ENCODE measurements at regions not wholly inside any gene's neighbourhood (a gene's known extent, or its start where the extent isn't known, plus 50 kb on each side); places are given as distances from the start of the nearest gene placed in this dataset.

DNA sequence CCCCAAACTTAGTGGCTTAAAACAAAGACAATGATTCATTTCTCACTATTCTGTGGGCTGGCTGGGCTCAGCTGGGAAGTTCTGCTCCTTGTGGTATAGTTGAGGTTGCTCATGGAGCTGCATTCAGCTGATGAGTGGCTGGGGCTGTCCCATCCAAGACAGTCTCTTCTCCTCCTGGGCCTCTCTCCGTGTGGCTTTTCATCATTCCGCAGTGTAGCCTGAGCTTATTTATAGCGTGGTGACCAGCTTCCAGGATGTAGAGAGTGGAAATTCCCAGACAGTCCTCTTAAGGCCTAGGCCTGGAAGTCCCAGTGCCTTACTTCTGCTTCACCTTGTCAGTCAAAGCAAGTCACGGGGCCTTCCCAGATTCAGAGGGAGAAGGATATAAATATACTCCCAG is 136.7 kb upstream of the DAZL start:
- ChIA-PET POLR2A (no interaction called here), CTCF (no interaction called here)
- no peak for DNase-seq (ENCODE audit: extremely low spot score)
- TF ChIP-seq ZNF384 (IDR thresholded peaks at IDR 0.05), result no peak
- no peak for TF ChIP-seq LEF1 (IDR thresholded peaks at IDR 0.05; ENCODE audit: borderline replicate concordance)
- no peak for TF ChIP-seq ARNT (IDR thresholded peaks at IDR 0.05)
- TF ChIP-seq L3MBTL2 (conservative IDR thresholded peaks at IDR 0.05), result no peak

- CTCF ChIA-PET, result no interaction called here
- TF ChIP-seq CTBP1 (IDR thresholded peaks at IDR 0.05; ENCODE audit: borderline replicate concordance) (no peak), TARDBP (IDR thresholded peaks at IDR 0.05) (no peak), ARNT (IDR thresholded peaks at IDR 0.05) (no peak), BHLHE40 (IDR thresholded peaks at IDR 0.05; ENCODE audit: borderline replicate concordance) (no peak), SP1 (IDR thresholded peaks at IDR 0.05) (no peak), FOXA1 (IDR thresholded peaks at IDR 0.05) (no peak), ZNF384 (IDR thresholded peaks at IDR 0.05) (no peak), NFRKB (IDR thresholded peaks at IDR 0.05) (no peak), FOXK2 (IDR thresholded peaks at IDR 0.05) (no peak), LEF1 (IDR thresholded peaks at IDR 0.05; ENCODE audit: borderline replicate concordance) (no peak)
- POLR2A ChIA-PET, result no interaction called here
- no peak for DNase-seq (ENCODE audit: extremely low spot score)
Observed at GRCh38 chr3:16743276-16743675, 138.1 kb upstream of the DAZL start.

- ChIA-PET POLR2A (no interaction called here), CTCF (no interaction called here)
- TF ChIP-seq SP1 (IDR thresholded peaks at IDR 0.05), result no peak
- TF ChIP-seq CTBP1 (IDR thresholded peaks at IDR 0.05; ENCODE audit: borderline replicate concordance), result no peak
- no peak for TF ChIP-seq NFRKB (IDR thresholded peaks at IDR 0.05)
- TF ChIP-seq SUZ12 (IDR thresholded peaks at IDR 0.05), result no peak
- no peak for TF ChIP-seq ZNF384 (IDR thresholded peaks at IDR 0.05)
- TF ChIP-seq L3MBTL2 (conservative IDR thresholded peaks at IDR 0.05), result no peak
- no peak for TF ChIP-seq BHLHE40 (IDR thresholded peaks at IDR 0.05; ENCODE audit: borderline replicate concordance)
- TF ChIP-seq LEF1 (IDR thresholded peaks at IDR 0.05; ENCODE audit: borderline replicate concordance), result no peak
- no peak for TF ChIP-seq ELF4 (IDR thresholded peaks at IDR 0.05)
- no peak for TF ChIP-seq FOXM1 (IDR thresholded peaks at IDR 0.05; ENCODE audit: borderline replicate concordance)
- TF ChIP-seq PKNOX1 (IDR thresholded peaks at IDR 0.05), result no peak
- no peak for TF ChIP-seq TARDBP (IDR thresholded peaks at IDR 0.05)
- DNase-seq (ENCODE audit: extremely low spot score), result no peak
Observed at GRCh38 chr3:16759227-16759903, 125.4 kb upstream of the PLCL2 start.

DNA sequence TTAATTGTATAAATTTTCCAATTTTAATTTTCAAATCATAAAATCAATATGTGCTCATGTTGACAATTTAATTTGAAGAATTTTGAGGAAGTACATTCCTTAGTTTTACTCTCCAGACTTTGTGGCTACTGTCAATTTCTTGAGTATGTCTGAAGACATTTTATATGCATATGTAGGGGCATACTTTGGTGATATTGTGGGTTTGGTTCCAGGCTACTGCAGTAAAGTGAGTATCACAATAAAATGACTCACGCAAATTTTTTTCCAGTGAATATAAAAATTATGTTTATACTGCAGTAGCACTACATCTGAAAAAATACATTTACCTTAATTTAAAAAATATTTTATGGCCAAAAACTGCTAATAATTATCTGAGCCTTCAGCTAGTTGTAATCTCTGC is 123.2 kb upstream of the PLCL2 start:
- CTCF ChIA-PET, result no interaction called here
- no peak for DNase-seq (ENCODE audit: extremely low spot score)
- TF ChIP-seq TARDBP (IDR thresholded peaks at IDR 0.05), result no peak
- TF ChIP-seq FOXA1 (IDR thresholded peaks at IDR 0.05), result no peak
- TF ChIP-seq ELF4 (IDR thresholded peaks at IDR 0.05), result no peak
- TF ChIP-seq BHLHE40 (IDR thresholded peaks at IDR 0.05; ENCODE audit: borderline replicate concordance), result no peak
- no peak for TF ChIP-seq CTBP1 (IDR thresholded peaks at IDR 0.05; ENCODE audit: borderline replicate concordance)
- no peak for TF ChIP-seq ARNT (IDR thresholded peaks at IDR 0.05)
- TF ChIP-seq FOXM1 (IDR thresholded peaks at IDR 0.05; ENCODE audit: borderline replicate concordance), result no peak
- no peak for TF ChIP-seq L3MBTL2 (conservative IDR thresholded peaks at IDR 0.05)
- TF ChIP-seq LEF1 (IDR thresholded peaks at IDR 0.05; ENCODE audit: borderline replicate concordance), result no peak
- no peak for TF ChIP-seq HDGF (IDR thresholded peaks at IDR 0.05; ENCODE audit: borderline replicate concordance)
- no peak for TF ChIP-seq NFRKB (IDR thresholded peaks at IDR 0.05)
- TF ChIP-seq PKNOX1 (IDR thresholded peaks at IDR 0.05), result no peak
- TF ChIP-seq FOXK2 (IDR thresholded peaks at IDR 0.05), result no peak
- POLR2A ChIA-PET, result no interaction called here

DNA sequence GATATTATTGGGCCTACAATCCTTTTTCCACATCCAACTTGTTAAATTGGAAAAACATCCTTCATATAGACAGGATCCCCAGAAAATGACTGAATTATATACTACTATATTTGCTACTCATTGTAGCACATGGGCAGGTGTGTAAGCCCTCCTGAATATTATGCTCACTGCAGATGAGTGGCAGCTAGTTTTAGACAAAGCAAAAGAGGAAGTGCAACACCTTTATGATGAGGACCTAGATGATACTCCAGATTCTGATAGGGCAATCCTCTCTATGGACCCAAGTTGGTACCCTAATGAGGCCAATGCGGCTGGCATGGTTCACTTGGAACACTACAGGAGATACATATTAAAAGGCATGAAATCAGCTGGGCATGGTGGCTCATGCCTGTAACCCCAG is 119.1 kb upstream of the PLCL2 start:
- DNase-seq (ENCODE audit: extremely low spot score), result no peak
- ChIA-PET CTCF (no interaction called here), POLR2A (no interaction called here)
- TF ChIP-seq SUZ12 (IDR thresholded peaks at IDR 0.05) (no peak), BHLHE40 (IDR thresholded peaks at IDR 0.05; ENCODE audit: borderline replicate concordance) (no peak), ZNF384 (IDR thresholded peaks at IDR 0.05) (no peak), TARDBP (IDR thresholded peaks at IDR 0.05) (no peak), SP1 (IDR thresholded peaks at IDR 0.05) (no peak), ARNT (IDR thresholded peaks at IDR 0.05) (no peak), LEF1 (IDR thresholded peaks at IDR 0.05; ENCODE audit: borderline replicate concordance) (no peak), FOXA1 (IDR thresholded peaks at IDR 0.05) (no peak), PKNOX1 (IDR thresholded peaks at IDR 0.05) (no peak), HDGF (IDR thresholded peaks at IDR 0.05; ENCODE audit: borderline replicate concordance) (no peak), CTBP1 (IDR thresholded peaks at IDR 0.05; ENCODE audit: borderline replicate concordance) (no peak), ELF4 (IDR thresholded peaks at IDR 0.05) (no peak), L3MBTL2 (conservative IDR thresholded peaks at IDR 0.05) (no peak), FOXK2 (IDR thresholded peaks at IDR 0.05) (no peak)

- TF ChIP-seq BHLHE40 (IDR thresholded peaks at IDR 0.05; ENCODE audit: borderline replicate concordance), result no peak
- no peak for TF ChIP-seq L3MBTL2 (conservative IDR thresholded peaks at IDR 0.05)
- no peak for TF ChIP-seq FOXK2 (IDR thresholded peaks at IDR 0.05)
- no peak for TF ChIP-seq CTBP1 (IDR thresholded peaks at IDR 0.05; ENCODE audit: borderline replicate concordance)
- no peak for TF ChIP-seq SUZ12 (IDR thresholded peaks at IDR 0.05)
- TF ChIP-seq FOXM1 (IDR thresholded peaks at IDR 0.05; ENCODE audit: borderline replicate concordance), result no peak
- no peak for TF ChIP-seq FOXA1 (IDR thresholded peaks at IDR 0.05)
- no peak for TF ChIP-seq TARDBP (IDR thresholded peaks at IDR 0.05)
- TF ChIP-seq SP1 (IDR thresholded peaks at IDR 0.05), result no peak
- TF ChIP-seq NFRKB (IDR thresholded peaks at IDR 0.05), result no peak
- no peak for TF ChIP-seq ZNF384 (IDR thresholded peaks at IDR 0.05)
- TF ChIP-seq ELF4 (IDR thresholded peaks at IDR 0.05), result no peak
- no peak for TF ChIP-seq HDGF (IDR thresholded peaks at IDR 0.05; ENCODE audit: borderline replicate concordance)
- DNase-seq (ENCODE audit: extremely low spot score), result no peak
- CTCF ChIA-PET, result no interaction called here
- POLR2A ChIA-PET, result no interaction called here
Observed at GRCh38 chr3:16767006-16767405, 117.7 kb upstream of the PLCL2 start.

All from HEK293T (cell line).